ENCODE measurements at regions not wholly inside any gene's neighbourhood (a gene's known extent, or its start where the extent isn't known, plus 50 kb on each side); places are given as distances from the start of the nearest gene placed in this dataset.
"Not testable (repeated sequence)": the region's sequence is repeated elsewhere in the genome, so short reads cannot be mapped to it uniquely, and the experiment has no call there.

- Histone ChIP-seq H3K36me3 (ENCODE audit: insufficient read depth, low read depth, low read length) (no peaks in the 10 kb centered on the region), H3K27ac (ENCODE audit: low read length) (no peak overlapping the region), H3K4me3 (ENCODE audit: low read length) (no peak overlapping the region), H3K9ac (ENCODE audit: low read depth, low read length) (no peak overlapping the region), H3K9me3 (ENCODE audit: insufficient read depth, low read depth, low read length) (no peaks in the 10 kb centered on the region), H3K4me1 (ENCODE audit: insufficient read depth, low read length) (no peaks in the 10 kb centered on the region), H3K27me3 (ENCODE audit: insufficient read depth, low read length) (no peaks in the 10 kb centered on the region)
These were observed 129.4 kb downstream of the IBTK start for GRCh38 chr6:82118150-82118562.

- Histone ChIP-seq H3K4me3 (ENCODE audit: low read length) (no peak overlapping the region), H3K9ac (ENCODE audit: low read depth, low read length) (no peak overlapping the region), H3K27me3 (ENCODE audit: insufficient read depth, low read length) (no peaks in the 10 kb centered on the region), H3K9me3 (ENCODE audit: insufficient read depth, low read depth, low read length) (no peaks in the 10 kb centered on the region), H3K27ac (ENCODE audit: low read length) (no peak overlapping the region), H3K4me1 (ENCODE audit: insufficient read depth, low read length) (no peaks in the 10 kb centered on the region), H3K36me3 (ENCODE audit: insufficient read depth, low read depth, low read length) (no peaks in the 10 kb centered on the region)
These were observed 132.8 kb downstream of the IBTK start for GRCh38 chr6:82114748-82115147.

DNA sequence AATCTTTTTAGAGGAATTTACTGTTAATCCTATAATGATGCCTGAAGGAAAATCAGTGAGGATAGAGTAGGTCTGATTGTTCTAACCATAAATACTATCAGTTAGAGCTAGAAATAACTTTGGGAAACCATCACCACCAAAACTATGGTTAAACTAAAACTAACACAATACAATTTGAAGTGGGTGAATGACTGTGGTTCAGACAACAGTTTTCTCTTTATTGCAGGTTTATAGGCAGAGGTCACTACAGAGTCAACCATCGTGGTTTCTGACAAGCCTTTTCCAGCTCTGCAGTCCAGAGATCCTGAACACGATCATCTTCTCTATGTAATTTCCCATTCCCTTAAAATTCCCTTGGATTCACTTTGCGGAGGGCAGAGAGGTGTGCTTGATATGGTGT lies 134.3 kb downstream of the IBTK start:
- H3K27ac ChIP-seq (ENCODE audit: low read length) = no peak overlapping the region
- no peak overlapping the region for H3K9ac ChIP-seq (ENCODE audit: low read depth, low read length)

GRCh38 chr6:82111818-82112217 lies 135.7 kb downstream of the IBTK start:
- Histone ChIP-seq H3K36me3 (ENCODE audit: insufficient read depth, low read depth, low read length) (no peaks in the 10 kb centered on the region), H3K9me3 (ENCODE audit: insufficient read depth, low read depth, low read length) (no peaks in the 10 kb centered on the region; the same call in none of the 2 replicates), H3K27ac (ENCODE audit: low read length) (no peak overlapping the region), H3K27me3 (ENCODE audit: insufficient read depth, low read length) (no peaks in the 10 kb centered on the region), H3K9ac (ENCODE audit: low read depth, low read length) (no peak overlapping the region), H3K4me3 (ENCODE audit: low read length) (no peak overlapping the region), H3K4me1 (ENCODE audit: insufficient read depth, low read length) (no peaks in the 10 kb centered on the region)

More for the DNA sequence above, 134.3 kb downstream of the IBTK start:
- H3K27me3 ChIP-seq (ENCODE audit: insufficient read depth, low read length) = no peaks in the 10 kb centered on the region
- no peak overlapping the region for H3K4me3 ChIP-seq (ENCODE audit: low read length)
- no peaks in the 10 kb centered on the region for H3K4me1 ChIP-seq (ENCODE audit: insufficient read depth, low read length)
- H3K36me3 ChIP-seq (ENCODE audit: insufficient read depth, low read depth, low read length) = no peaks in the 10 kb centered on the region
- H3K9me3 ChIP-seq (ENCODE audit: insufficient read depth, low read depth, low read length) = no peaks in the 10 kb centered on the region; the same call in none of the 2 replicates

DNA sequence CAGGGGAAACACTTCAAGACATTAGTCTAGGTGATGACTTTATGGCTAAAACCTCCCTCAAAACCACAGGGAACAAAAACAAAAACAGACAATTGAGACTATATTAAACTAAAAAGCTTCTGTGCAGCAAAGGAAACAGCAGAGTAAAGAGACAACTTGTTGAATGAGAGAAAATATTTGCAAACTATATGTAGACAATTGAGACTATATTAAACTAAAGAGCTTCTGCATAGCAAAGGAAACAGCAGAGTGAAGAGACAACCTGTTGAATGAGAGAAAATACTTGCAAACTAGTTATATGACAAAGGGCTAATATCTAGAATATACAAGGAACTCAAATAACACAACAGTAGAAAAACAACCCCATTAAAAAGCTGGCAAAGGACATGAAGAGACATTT lies 136.4 kb downstream of the IBTK start:
- H3K9ac ChIP-seq (ENCODE audit: low read depth, low read length) = no peak overlapping the region
- no peak overlapping the region for H3K27ac ChIP-seq (ENCODE audit: low read length)
- H3K36me3 ChIP-seq (ENCODE audit: insufficient read depth, low read depth, low read length) = no peaks in the 10 kb centered on the region
- H3K27me3 ChIP-seq (ENCODE audit: insufficient read depth, low read length) = no peaks in the 10 kb centered on the region
- no peaks in the 10 kb centered on the region for H3K4me1 ChIP-seq (ENCODE audit: insufficient read depth, low read length)
- H3K4me3 ChIP-seq (ENCODE audit: low read length) = no peak overlapping the region
- H3K9me3 ChIP-seq (ENCODE audit: insufficient read depth, low read depth, low read length) = no peaks in the 10 kb centered on the region; the same call in none of the 2 replicates

DNA sequence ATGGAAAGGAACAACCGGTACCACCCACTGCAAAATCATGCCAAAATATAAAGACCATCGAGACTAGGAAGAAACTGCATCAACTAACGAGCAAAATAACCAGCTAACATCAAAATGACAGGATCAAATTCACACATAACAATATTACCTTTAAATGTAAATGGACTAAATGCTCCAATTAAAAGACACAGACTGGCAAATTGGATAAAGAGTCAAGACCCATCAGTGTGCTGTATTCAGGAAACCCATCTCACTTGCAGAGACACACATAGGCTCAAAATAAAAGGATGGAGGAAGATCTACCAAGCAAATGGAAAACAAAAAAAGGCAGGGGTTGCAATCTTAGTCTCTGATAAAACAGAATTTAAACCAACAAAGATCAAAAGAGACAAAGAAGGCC lies 144.4 kb downstream of the IBTK start:
- H3K27ac ChIP-seq (ENCODE audit: low read length); H3K4me3 ChIP-seq (ENCODE audit: low read length): not testable (repeated sequence)

GRCh38 chr6:82101374-82102114 lies 146.0 kb downstream of the IBTK start:
- not testable (repeated sequence) for H3K9ac ChIP-seq (ENCODE audit: low read depth, low read length); H3K27me3 ChIP-seq (ENCODE audit: insufficient read depth, low read length); H3K4me3 ChIP-seq (ENCODE audit: low read length); H3K27ac ChIP-seq (ENCODE audit: low read length); H3K4me1 ChIP-seq (ENCODE audit: insufficient read depth, low read length); H3K9me3 ChIP-seq (ENCODE audit: insufficient read depth, low read depth, low read length); H3K36me3 ChIP-seq (ENCODE audit: insufficient read depth, low read depth, low read length)

More for the DNA sequence above, 144.4 kb downstream of the IBTK start:
- not testable (repeated sequence) for H3K9me3 ChIP-seq (ENCODE audit: insufficient read depth, low read depth, low read length); H3K36me3 ChIP-seq (ENCODE audit: insufficient read depth, low read depth, low read length); H3K4me1 ChIP-seq (ENCODE audit: insufficient read depth, low read length); H3K27me3 ChIP-seq (ENCODE audit: insufficient read depth, low read length); H3K9ac ChIP-seq (ENCODE audit: low read depth, low read length)

DNA sequence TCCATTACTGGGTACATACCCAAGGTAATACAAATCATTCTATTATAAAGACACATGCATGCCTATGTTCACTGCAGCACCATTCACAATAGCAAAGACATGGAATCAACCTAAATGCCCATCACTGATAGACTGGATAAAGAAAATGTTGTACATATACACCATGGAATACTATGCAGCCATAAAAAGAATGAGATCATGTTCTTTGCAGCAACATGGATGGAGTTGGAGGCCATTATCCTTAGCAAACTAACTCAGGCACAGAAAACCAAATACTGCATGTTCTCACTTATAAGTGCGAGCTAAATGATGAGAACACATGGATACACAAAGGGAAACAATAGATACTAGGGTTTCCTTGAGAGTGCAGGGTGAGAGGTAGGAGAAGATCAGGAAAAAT lies 146.8 kb downstream of the IBTK start:
- H3K27ac ChIP-seq (ENCODE audit: low read length); H3K4me3 ChIP-seq (ENCODE audit: low read length); H3K36me3 ChIP-seq (ENCODE audit: insufficient read depth, low read depth, low read length); H3K9ac ChIP-seq (ENCODE audit: low read depth, low read length); H3K27me3 ChIP-seq (ENCODE audit: insufficient read depth, low read length); H3K4me1 ChIP-seq (ENCODE audit: insufficient read depth, low read length); H3K9me3 ChIP-seq (ENCODE audit: insufficient read depth, low read depth, low read length): not testable (repeated sequence)

- no peak overlapping the region for H3K9ac ChIP-seq (ENCODE audit: low read depth, low read length)
- H3K36me3 ChIP-seq (ENCODE audit: insufficient read depth, low read depth, low read length) = no peaks in the 10 kb centered on the region
- no peak overlapping the region for H3K27ac ChIP-seq (ENCODE audit: low read length)
- no peaks in the 10 kb centered on the region for H3K27me3 ChIP-seq (ENCODE audit: insufficient read depth, low read length)
- H3K4me1 ChIP-seq (ENCODE audit: insufficient read depth, low read length) = no peaks in the 10 kb centered on the region
- H3K9me3 ChIP-seq (ENCODE audit: insufficient read depth, low read depth, low read length) = 0 out of 2 replicates have a peak, but pooled peaks cover 4% of the 10 kb centered on the region
- H3K4me3 ChIP-seq (ENCODE audit: low read length) = no peak overlapping the region
These were observed 149.9 kb downstream of the IBTK start for GRCh38 chr6:82097676-82098075.

- H3K9me3 ChIP-seq (ENCODE audit: insufficient read depth, low read depth, low read length) = no peaks in the 10 kb centered on the region
- H3K9ac ChIP-seq (ENCODE audit: low read depth, low read length) = no peak overlapping the region
- H3K4me1 ChIP-seq (ENCODE audit: insufficient read depth, low read length) = no peaks in the 10 kb centered on the region
- no peaks in the 10 kb centered on the region for H3K36me3 ChIP-seq (ENCODE audit: insufficient read depth, low read depth, low read length)
- no peak overlapping the region for H3K4me3 ChIP-seq (ENCODE audit: low read length)
- no peaks in the 10 kb centered on the region for H3K27me3 ChIP-seq (ENCODE audit: insufficient read depth, low read length)
- no peak overlapping the region for H3K27ac ChIP-seq (ENCODE audit: low read length)
These were observed 152.5 kb downstream of the IBTK start for GRCh38 chr6:82095091-82095490.

DNA sequence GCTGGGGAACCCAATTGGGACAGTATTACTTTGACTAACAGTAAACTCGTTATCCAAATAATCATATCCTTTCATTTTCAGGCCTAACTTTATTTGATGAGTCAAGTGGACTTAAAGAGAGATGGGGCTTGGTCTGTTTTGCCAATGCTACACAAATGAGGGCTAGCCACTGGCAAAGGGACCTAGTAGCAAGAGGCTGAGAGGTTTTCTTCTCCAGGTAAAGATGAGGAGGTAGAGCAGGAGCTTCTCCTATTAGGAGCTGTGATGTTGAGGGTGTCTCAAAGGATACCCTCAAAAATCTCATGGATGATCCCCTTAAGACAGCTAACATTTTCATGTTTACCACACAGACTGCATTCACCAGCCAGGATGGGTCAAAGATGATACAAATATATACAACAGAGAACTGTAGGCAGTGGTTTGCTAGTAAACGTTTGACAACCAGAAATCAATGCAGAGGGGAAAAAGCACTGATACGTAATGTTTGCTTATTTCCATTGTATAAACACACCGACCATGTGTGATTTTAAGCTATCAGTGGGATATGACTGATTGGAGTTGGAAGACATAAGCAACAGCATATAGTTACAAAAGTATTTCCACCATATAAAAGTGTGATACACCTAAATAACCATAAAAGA lies 153.3 kb downstream of the IBTK start:
- Histone ChIP-seq H3K27ac (ENCODE audit: low read length) (no peak overlapping the region), H3K9ac (ENCODE audit: low read depth, low read length) (no peak overlapping the region), H3K27me3 (ENCODE audit: insufficient read depth, low read length) (no peaks in the 10 kb centered on the region), H3K4me3 (ENCODE audit: low read length) (no peak overlapping the region), H3K4me1 (ENCODE audit: insufficient read depth, low read length) (no peaks in the 10 kb centered on the region), H3K36me3 (ENCODE audit: insufficient read depth, low read depth, low read length) (no peaks in the 10 kb centered on the region), H3K9me3 (ENCODE audit: insufficient read depth, low read depth, low read length) (no peaks in the 10 kb centered on the region)
